HG02588 (cell line): ENCODE measurements at regions not wholly inside any gene's neighbourhood (a gene's known extent, or its start where the extent isn't known, plus 50 kb on each side); places are given as distances from the start of the nearest gene placed in this dataset.
A peak's percentile ranks its signal among the peaks of the same experiment; 100 is the strongest.

Experiments
- ATAC-seq: cut with Tn5 transposase; IDR thresholded peaks from one replicate; pipeline ENCODE4 v1.9.1; 2021; ENCODE audit warnings: mild to moderate bottlenecking, moderate library complexity; ENCODE audit not compliant: unreplicated experiment

DNA sequence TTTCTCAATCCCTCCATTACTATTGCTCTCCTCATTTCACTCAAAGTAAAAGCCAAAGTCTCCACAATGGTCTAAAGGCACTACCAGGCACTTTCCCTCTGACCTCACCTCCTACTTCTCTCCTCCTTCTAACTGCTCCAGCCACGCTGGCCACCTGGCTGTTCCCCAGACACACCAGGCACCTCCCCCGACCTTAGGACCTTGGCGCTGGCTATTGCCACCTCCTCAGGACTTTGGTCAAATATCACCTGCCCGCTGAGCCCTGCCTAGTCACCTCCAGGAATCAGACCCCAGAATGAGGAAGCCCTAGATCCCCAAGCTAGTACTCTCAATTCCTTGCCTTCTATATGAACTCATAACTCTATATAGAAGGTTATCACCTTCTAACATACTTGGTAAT lies 66.2 kb upstream of the STEAP1B start:
- ATAC-seq, result no peak

DNA sequence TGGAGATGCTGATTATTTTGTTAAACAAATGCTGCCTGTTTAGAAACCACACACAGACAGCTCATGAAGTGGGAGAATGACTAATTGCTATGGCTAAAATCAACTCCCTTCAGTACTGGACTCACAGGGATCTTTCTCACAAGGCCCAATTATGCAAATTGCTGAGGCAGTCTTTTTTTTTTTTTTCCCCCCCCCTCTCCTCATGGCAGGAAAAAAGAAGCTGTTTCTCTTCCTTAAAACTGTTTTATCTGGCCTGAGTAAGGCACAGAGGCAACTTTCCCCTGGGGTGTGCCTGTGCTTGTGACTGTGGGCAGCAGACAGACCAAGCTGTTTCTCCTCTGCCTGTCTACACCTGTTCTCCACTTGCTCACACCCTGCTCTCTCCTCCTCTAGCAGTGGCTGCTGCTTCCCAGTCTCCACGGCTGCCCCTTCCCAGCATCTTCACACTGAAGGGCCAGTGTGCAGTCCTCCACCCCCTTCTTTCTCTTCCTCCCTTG lies 65.4 kb upstream of the STEAP1B start:
- ATAC-seq, result peak; percentile 55

DNA sequence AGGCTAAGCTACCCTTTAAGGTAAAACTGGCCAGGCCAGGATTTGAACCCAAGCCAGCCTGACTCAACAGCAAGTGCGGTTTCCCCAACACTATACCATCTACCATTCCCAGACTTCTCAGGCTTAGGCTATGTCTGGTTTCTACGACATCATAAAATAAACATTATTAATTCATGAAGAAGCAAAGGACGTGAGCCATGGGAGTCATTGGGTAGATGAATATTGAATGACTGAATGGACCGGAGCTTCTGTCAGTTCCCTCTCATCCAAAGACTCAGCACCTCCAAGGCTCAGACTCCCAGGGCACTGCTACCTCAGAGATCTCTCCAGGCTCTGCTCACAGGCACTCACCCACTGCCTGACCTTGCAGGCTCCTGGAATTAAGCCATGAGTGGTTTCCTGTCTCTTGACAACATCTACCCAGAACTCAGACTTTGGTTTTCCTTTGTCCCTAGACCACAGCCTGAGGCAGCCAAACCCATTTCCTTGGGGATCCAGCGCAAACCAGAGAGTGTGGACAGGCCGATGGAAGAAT lies 64.6 kb upstream of the STEAP1B start:
- no peak for ATAC-seq

DNA sequence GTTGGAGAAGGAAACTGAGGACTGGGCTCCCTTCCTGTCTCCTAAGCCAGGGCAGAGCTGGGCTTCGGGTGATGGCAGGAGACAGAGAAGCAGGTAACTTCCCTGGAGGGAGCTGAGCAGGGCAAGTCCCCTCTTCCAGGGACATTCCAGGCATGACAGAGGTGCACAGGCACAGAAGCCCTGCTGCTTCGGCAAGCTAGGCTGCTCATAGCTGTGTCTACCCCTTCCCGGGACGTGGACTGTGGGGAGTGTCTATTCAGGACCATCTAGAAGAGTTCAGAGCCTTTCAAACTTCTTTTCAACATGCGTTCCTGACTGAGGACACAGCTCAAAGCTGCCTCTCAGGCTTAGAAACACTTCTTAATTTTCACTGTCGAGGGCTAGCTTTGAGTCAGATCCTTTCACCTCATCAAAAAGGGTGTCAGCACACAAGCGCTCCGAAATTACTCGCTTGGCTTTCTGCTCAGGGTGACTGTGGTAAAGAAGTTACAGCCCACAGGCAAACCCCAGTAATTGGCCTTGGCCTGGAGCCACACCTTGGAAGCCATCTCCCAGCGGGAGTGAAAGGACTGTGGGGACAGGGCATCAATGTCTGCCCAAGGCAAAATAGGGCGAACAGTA lies 63.7 kb upstream of the STEAP1B start:
- peak; percentile 37 for ATAC-seq

DNA sequence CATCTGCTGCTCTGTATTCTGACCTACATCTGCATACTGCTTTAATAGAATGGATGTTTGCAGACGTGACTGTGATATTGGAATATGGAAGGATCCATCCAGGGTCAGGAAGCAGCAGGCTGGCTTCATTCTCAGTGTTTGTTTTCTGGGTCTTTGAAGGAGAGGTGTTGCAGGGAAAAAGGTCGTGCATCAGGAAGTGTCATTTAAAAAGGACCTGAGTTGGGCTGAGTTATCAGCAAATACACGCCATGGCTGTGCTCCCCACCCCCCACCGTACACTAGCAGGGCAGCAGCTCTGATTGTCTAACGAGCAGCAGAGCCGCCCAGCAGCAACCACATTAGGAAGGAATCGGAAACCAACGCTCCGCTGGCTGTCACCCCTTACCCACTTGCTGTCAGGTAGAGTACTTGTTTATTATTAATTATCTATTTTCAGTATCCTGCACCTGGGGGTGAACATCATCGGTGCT lies 63.1 kb upstream of the STEAP1B start:
- ATAC-seq, result no peak

DNA sequence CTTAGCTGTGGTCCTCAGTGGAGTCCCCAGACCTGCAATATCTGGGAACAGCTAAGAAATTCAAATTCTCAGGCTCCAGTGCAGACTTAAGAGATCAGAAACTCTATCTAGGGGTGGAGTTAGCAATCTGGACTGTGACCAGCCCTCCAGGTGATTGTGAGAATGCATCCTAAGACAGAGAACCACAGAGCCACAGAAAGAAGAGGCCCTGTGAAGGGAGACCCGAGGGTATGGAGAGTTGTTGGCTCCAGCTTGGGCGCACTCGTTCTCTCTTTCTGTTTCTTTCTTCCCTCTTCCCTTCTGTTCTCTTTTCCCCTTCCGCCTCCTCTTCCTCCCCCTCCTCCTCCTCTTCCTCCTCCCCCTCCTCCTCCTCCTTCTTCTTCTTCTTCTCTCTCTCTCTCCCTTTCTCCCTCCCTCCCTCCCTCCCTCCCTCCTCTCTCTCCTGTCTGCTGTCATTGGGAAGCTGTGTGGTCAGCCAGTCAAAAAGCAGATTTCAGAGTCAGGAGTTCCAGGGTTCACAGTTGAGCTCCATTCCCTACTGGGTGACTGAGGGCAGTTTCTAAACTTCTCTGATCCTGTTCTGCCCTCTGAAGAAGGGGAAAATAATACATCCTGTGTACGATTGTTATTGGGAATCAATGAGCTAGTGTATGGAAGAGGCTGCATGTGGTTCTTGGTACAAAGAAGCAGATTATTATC lies 62.1 kb upstream of the STEAP1B start:
- no peak for ATAC-seq

DNA sequence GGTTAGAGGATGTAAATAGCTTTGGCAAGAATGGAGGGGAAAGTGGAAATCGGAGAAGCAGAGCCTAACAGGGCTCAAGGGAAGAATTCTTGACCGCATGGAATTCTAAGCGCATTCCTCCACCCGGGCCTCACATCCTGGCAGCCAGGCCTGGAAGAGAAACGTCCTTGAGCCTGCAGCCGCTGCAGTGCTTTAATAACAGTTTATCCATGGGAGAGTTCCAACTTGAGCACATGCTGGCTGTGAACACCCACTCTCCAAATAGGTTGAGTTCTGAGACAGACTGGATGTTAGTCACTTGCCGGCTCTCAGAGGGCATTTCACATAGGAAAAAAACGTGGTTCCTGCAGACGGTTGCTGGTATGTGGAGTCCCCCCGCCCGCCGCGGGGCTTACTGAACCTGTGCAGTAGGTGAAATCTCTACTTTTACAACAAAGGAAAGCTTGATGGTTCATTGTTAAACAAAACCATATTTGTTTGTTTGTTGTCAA lies 61.4 kb upstream of the STEAP1B start:
- no peak for ATAC-seq

DNA sequence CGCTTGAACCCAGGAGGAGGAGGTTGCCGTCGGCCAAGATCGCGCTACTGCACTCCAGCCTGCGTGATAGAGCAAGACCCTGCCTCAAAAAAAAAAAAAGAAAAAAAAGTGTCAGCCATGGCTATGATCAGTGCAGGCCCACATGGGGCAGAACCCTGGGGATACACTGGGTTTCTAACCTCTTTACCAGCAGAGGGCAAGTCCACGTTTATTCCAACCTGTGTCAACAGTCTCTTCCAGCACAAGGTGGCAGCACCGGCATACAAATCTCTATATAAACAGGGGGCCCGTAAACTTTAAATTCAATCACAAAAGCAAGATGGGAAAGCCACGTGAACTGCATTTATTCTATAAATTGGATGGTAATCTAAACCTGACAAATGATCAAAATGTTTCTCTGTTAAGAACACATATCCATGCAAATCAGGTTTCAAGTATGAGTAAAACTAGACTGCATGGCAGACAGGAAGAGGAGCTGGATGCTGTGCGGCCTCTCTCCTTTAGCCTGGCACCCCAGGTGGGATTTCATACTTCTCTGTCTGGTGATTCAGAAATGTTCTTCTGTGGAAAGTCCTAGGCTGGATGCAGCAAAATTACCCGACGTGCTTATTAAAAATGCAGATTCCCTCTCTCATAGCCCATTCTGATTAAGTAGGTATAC lies 60.0 kb upstream of the STEAP1B start:
- peak; percentile 52 for ATAC-seq

DNA sequence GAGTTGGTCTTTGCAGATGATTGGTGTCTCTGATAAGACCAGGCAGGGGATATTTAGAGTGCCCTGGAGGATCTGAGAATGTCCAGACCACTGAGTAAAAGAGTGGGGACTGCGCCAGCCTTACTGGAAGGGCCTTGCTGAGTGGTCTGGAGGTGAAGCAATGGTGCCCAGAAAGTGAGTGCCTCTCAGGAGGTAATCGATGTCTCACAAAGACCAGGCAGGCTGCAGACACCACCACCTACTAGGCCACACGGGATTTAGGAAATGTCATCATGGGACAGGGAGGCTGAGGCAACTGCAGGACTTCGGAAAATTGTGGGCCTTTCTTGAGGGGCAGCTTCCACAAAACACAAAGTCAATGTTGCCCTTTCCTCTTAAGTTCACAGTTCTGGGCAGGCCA lies 57.2 kb upstream of the STEAP1B start:
- ATAC-seq, result no peak

DNA sequence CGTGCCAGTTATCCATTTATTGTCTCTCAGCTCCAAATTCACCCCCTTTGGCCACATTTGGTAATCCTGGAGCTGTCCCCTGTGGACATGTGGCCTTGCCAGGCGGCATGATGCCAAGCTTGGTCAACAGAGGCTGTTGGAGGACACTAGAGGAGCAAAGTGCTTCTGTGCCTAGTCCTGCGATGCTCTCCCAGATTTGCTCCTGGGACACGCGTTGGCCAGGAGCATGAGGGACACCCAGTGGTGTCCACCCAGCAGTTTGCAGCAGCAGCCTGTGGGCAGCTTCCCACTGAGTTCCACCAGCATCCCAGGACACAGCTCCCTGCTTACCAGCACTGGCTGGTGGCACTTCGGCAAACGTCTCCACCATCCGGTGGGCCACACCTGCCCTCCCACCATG lies 55.5 kb upstream of the STEAP1B start:
- no peak for ATAC-seq

DNA sequence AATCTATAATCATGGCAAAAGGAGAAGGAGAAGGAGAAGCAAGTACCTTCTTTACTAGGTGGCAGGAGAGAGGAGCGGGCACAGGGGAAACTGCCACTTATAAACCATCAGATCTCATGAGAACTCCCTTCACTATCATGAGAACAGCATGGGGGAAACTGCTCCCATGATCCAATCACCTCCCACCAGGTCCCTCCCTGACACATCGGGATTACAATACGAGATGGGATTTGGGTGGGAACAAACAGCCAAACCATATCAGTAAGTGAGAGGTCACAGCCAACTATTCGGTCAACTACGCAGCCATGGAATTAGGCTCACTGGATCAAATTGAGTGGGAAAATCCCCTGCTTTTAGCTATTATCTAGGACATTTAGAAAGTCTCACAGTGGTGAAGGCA lies 54.2 kb upstream of the STEAP1B start:
- no peak for ATAC-seq

DNA sequence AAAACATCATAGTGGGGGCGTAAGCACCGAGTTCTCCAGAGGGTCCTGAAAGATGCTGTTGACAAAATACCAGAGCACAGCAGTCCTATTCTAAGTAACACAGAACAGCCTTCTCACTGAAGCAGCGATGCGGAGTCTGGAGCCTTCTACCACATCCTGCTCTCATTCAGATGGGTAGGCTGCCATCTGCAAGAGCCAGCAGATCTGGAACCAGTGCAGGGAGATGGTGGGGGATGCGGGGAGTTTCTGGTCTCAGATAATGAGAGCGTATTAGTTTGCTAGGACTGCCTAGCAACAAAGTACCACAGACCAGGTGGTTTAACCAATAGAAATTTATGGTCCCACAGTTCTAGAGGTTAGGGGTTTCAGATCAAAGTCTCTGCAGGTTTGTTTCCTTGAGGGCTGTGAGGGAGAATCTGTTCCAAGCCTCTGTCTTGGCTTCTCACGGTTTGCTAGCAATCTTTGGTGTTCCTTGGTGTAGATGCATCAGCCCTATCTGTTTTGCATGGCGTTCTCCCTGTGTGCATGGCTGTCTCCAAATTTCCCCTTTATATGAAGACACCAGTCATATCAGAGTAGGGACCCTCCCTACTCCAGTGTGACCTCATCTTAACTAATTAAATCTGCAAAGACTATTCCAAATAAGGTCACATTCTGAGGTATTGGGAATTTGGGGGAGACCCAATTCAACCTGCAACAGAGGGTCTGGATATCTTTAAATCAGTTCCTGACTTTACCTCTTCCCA lies 52.0 kb upstream of the STEAP1B start:
- ATAC-seq, result peak; percentile 80

DNA sequence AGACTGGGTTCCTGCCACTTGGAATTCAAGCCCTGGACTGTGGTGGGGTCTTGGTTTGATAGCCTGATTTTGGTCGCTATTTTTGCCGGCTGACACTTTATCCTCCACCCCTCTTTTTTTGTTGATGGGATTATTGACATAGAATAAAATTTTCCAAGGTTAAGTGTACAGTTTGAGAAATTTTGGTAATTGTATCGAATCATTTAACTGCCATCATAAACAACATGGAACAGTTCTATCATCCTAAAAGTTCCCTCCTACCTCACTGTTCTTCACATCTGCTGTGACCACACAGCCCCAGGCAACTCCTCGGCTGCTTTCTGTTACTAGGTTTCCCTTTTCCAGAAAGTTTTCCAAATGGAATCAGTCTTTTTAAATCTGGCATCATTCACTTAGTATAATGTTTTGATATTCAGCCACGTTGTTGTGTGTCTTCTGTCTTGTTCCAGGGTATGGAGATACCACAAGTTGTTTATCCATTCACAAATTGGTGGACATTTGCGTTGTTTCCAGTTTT lies 50.6 kb upstream of the STEAP1B start:
- ATAC-seq, result no peak

DNA sequence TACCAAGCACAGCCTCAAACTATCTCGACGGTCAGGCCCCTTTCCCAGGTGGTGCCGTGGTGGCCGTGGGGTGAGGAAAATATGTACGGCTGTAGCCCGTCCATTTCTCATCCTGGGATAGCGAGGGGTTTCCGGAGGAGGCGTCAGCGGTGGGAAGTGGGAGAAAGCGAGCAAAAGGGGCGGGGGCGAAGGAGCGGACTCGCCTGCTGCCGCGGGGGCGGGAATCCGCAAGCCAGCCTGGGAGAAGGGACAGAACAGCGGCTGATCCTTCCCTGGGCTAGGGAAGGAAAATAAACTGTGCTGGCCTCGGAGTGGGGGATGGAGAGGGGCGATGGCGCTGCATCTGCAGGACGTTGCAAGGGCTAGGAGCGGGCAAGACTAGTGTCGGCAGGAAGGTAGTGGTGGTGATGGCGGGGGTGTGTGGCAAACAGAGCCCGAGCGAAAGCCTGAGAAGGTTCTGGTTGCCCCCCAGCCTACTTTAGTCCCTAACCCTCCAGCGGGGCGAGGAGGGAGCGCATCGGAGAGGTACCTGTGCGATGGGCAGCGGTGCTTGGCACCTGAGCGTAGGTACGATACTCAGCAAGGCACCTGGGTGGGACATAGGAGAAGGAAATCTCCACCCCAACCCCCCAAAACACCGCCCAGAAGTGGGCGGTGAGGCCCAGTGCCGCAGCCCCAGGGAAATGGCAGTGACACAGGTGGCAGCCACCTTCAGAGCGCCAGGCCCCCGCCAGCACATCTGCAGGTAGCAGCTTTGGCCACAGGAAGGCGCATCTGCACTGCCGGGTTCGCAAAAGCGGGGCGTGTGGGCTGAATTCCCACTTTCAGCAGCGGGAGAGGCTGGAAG lies 49.9 kb upstream of the STEAP1B start:
- ATAC-seq, result no peak
